ENCODE measurements at regions not wholly inside any gene's neighbourhood (a gene's known extent, or its start where the extent isn't known, plus 50 kb on each side); places are given as distances from the start of the nearest gene placed in this dataset.
"Not testable (repeated sequence)": the region's sequence is repeated elsewhere in the genome, so short reads cannot be mapped to it uniquely, and the experiment has no call there.

GRCh38 chr3:161940621-161940965 lies 444.0 kb downstream of the OTOL1 start:
- TF ChIP-seq CTCF (IDR thresholded peaks at IDR 0.05; ENCODE audit: insufficient read depth, low read depth, low read length, missing control alignments): no peak
- DNase-seq (ENCODE audit: low read depth): no peak
- H3K4me3 ChIP-seq (ENCODE audit: low read length): no peak overlapping the region

GRCh38 chr3:161941891-161942290 lies 445.3 kb downstream of the OTOL1 start:
- no peak for TF ChIP-seq CTCF (IDR thresholded peaks at IDR 0.05; ENCODE audit: insufficient read depth, low read depth, low read length, missing control alignments)
- no peak for DNase-seq (ENCODE audit: low read depth)
- no peak overlapping the region for H3K4me3 ChIP-seq (ENCODE audit: low read length)

- not testable (repeated sequence) for DNase-seq (ENCODE audit: low read depth); H3K4me3 ChIP-seq (ENCODE audit: low read length)
These were observed 447.3 kb downstream of the OTOL1 start for GRCh38 chr3:161943801-161944345.

GRCh38 chr3:161946443-161946960 lies 449.9 kb downstream of the OTOL1 start:
- DNase-seq (ENCODE audit: low read depth): no peak
- no peak overlapping the region for H3K4me3 ChIP-seq (ENCODE audit: low read length)
- no peak for TF ChIP-seq CTCF (IDR thresholded peaks at IDR 0.05; ENCODE audit: insufficient read depth, low read depth, low read length, missing control alignments)

- H3K4me3 ChIP-seq (ENCODE audit: low read length): no peak overlapping the region
- no peak for DNase-seq (ENCODE audit: low read depth)
- TF ChIP-seq CTCF (IDR thresholded peaks at IDR 0.05; ENCODE audit: insufficient read depth, low read depth, low read length, missing control alignments): no peak
These were observed 453.8 kb downstream of the OTOL1 start for GRCh38 chr3:161950318-161950868.

- peak; percentile 14 for DNase-seq (ENCODE audit: low read depth)
- H3K4me3 ChIP-seq (ENCODE audit: low read length): no peak overlapping the region
- TF ChIP-seq CTCF (IDR thresholded peaks at IDR 0.05; ENCODE audit: insufficient read depth, low read depth, low read length, missing control alignments): no peak
These were observed 460.9 kb downstream of the OTOL1 start for GRCh38 chr3:161957467-161957866.

GRCh38 chr3:161964857-161965256 lies 468.2 kb downstream of the OTOL1 start:
- TF ChIP-seq CTCF (IDR thresholded peaks at IDR 0.05; ENCODE audit: insufficient read depth, low read depth, low read length, missing control alignments): no peak

More at GRCh38 chr3:161964857-161965256, 468.2 kb downstream of the OTOL1 start:
- DNase-seq (ENCODE audit: low read depth): no peak
- H3K4me3 ChIP-seq (ENCODE audit: low read length): no peak overlapping the region

All from epithelial cell of esophagus (primary cell).